ENCODE measurements at regions not wholly inside any gene's neighbourhood (a gene's known extent, or its start where the extent isn't known, plus 50 kb on each side); places are given as distances from the start of the nearest gene placed in this dataset.

GRCh38 chr2:6704077-6704476 lies 161.6 kb downstream of the CMPK2 start:
- TF ChIP-seq, protein P1, sequence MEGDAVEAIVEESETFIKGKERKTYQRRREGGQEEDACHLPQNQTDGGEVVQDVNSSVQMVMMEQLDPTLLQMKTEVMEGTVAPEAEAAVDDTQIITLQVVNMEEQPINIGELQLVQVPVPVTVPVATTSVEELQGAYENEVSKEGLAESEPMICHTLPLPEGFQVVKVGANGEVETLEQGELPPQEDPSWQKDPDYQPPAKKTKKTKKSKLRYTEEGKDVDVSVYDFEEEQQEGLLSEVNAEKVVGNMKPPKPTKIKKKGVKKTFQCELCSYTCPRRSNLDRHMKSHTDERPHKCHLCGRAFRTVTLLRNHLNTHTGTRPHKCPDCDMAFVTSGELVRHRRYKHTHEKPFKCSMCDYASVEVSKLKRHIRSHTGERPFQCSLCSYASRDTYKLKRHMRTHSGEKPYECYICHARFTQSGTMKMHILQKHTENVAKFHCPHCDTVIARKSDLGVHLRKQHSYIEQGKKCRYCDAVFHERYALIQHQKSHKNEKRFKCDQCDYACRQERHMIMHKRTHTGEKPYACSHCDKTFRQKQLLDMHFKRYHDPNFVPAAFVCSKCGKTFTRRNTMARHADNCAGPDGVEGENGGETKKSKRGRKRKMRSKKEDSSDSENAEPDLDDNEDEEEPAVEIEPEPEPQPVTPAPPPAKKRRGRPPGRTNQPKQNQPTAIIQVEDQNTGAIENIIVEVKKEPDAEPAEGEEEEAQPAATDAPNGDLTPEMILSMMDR (IDR thresholded peaks at IDR 0.05): no peak
- no peak for DNase-seq (ENCODE audit: low spot score in 2 of 2)
- Histone ChIP-seq H3K4me3 (no peak overlapping the region), H3K27ac (no peak overlapping the region), H3K27me3 (no peaks in the 10 kb centered on the region), H3K9me3 (peaks cover 0 to 14% of the 10 kb centered on the region in 2 donors), H3K36me3 (no peaks in the 10 kb centered on the region), H3K4me1 (no peaks in the 10 kb centered on the region)
- intact Hi-C loops (cut with DNase I): no loop called here

- TF ChIP-seq, protein P1 (IDR thresholded peaks at IDR 0.05): no peak
- no peaks in the 10 kb centered on the region for H3K9me3 ChIP-seq
- no peak overlapping the region for H3K4me3 ChIP-seq
- no peak for DNase-seq (ENCODE audit: low spot score in 2 of 2)
- H3K27me3 ChIP-seq: no peaks in the 10 kb centered on the region
- H3K27ac ChIP-seq: no peak overlapping the region
- H3K36me3 ChIP-seq: no peaks in the 10 kb centered on the region
- no peaks in the 10 kb centered on the region for H3K4me1 ChIP-seq
- intact Hi-C loops (cut with DNase I): no loop called here
Measured at GRCh38 chr2:6721395-6721794, 144.3 kb downstream of the CMPK2 start.

DNA sequence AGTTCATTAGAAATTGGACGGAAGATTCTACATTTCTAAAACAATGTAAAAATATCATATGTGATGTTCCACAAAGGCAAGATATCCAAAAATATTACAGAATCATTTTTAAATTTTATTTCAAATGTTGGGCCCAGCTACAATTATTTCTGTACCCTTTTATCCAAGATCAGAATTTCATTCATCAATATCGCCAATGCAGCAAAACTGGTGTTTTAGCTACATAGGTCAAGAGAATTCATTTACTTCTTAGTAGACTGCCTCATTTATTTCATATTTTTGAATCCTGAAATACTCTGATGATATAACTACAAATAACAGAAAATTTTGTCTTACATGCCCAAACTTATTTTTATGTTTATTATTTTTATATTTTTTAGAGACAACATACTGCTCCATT lies 143.1 kb downstream of the CMPK2 start:
- Histone ChIP-seq H3K4me1 (no peaks in the 10 kb centered on the region), H3K27me3 (no peaks in the 10 kb centered on the region), H3K36me3 (no peaks in the 10 kb centered on the region), H3K27ac (no peak overlapping the region), H3K9me3 (no peaks in the 10 kb centered on the region), H3K4me3 (no peak overlapping the region)
- no peak for DNase-seq (ENCODE audit: low spot score in 2 of 2)
- intact Hi-C loops (cut with DNase I): no loop called here
- TF ChIP-seq, protein P1 (IDR thresholded peaks at IDR 0.05): no peak

DNA sequence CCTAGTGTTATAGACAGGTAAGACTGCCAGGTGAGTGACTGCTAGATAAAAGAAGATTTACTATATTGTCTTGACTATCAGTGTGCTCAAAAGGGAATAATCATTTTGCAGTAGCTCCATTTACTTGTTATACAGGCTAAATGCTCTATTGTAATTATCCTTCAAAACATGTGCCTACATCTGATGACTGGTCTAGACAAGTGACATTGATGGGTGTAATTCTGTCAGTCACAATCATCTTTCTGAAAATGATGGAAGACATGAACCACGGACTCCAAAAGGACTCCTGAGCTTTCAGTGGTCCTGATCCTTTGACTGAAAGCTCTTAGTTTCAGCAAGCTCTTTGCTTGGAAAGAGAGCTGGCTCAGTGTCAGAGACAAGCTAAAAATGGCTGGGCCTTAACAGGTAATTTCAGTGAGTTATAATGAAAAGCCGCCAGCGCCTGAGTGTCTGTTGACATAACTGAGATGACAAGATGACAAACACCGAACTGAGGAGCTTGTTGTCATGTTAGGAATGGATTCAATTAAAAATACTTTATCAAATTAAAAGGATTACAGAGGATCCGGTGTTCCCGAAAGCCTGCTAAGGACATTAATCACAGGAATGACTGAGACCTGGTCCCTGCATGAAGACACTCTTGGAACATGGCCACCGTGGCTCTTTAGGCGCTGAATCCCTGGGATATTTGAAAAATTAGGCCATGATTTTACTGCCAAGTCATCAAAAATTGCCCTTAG lies 141.7 kb downstream of the CMPK2 start:
- Histone ChIP-seq H3K36me3 (no peaks in the 10 kb centered on the region), H3K27me3 (no peaks in the 10 kb centered on the region), H3K4me3 (no peak overlapping the region), H3K9me3 (no peaks in the 10 kb centered on the region), H3K27ac (no peak overlapping the region), H3K4me1 (no peaks in the 10 kb centered on the region)
- DNase-seq (ENCODE audit: low spot score in 2 of 2): no peak
- intact Hi-C loops (cut with DNase I): no loop called here
- TF ChIP-seq, protein P1 (IDR thresholded peaks at IDR 0.05): no peak

GRCh38 chr2:6724605-6725140 lies 141.0 kb downstream of the CMPK2 start:
- no peaks in the 10 kb centered on the region for H3K4me1 ChIP-seq
- H3K27me3 ChIP-seq: no peaks in the 10 kb centered on the region
- TF ChIP-seq, protein P1 (IDR thresholded peaks at IDR 0.05): no peak
- DNase-seq (ENCODE audit: low spot score in 2 of 2): no peak
- no peaks in the 10 kb centered on the region for H3K9me3 ChIP-seq
- no peak overlapping the region for H3K4me3 ChIP-seq
- H3K27ac ChIP-seq: no peak overlapping the region
- no peaks in the 10 kb centered on the region for H3K36me3 ChIP-seq
- intact Hi-C loops (cut with DNase I): no loop called here
